Fibroblast of lung (primary cell): ENCODE measurements at regions not wholly inside any gene's neighbourhood (a gene's known extent, or its start where the extent isn't known, plus 50 kb on each side); places are given as distances from the start of the nearest gene placed in this dataset.
A peak's percentile ranks its signal among the peaks of the same experiment; 100 is the strongest.

Experiments used
- DNase-seq, 2 donors: peaks; one replicate each; pipeline versions ENCODE4 v3.0.0 to v3.0.0-alpha.2; 2010; ENCODE audit warnings: low read depth in 2 of 2
- H2AFZ ChIP-seq: 2 replicates; pipeline ENCODE4 v1.5.1; 2012; ENCODE audit warnings: low read length, control low read depth, inconsistent platforms
- H3K27ac ChIP-seq: 2 replicates; pipeline ENCODE4 v1.5.1; 2011; ENCODE audit warnings: low read length, control low read depth; ENCODE audit not compliant: insufficient read depth
- H3K27me3 ChIP-seq: 2 replicates; pipeline ENCODE4 v1.5.1; 2011; ENCODE audit warnings: mild to moderate bottlenecking, low read length; ENCODE audit not compliant: control insufficient read depth, insufficient read depth
- H3K36me3 ChIP-seq: 2 replicates; pipeline ENCODE4 v1.5.1; 2011; ENCODE audit warnings: low read length; ENCODE audit not compliant: control insufficient read depth, insufficient read depth
- H3K4me1 ChIP-seq: 2 replicates; pipeline ENCODE4 v1.5.1; 2011; ENCODE audit warnings: low read length; ENCODE audit not compliant: control insufficient read depth, insufficient read depth; ENCODE audit errors: extremely low read depth
- H3K4me2 ChIP-seq: 2 replicates; pipeline ENCODE4 v1.5.1; 2011; ENCODE audit warnings: low read length, control low read depth; ENCODE audit not compliant: insufficient read depth; ENCODE audit errors: extremely low read depth
- H3K4me3 ChIP-seq, 4 experiments: fragments of 200-600 bp in 1 of 4; sonication (generic) in 1 of 4; replicated peaks in 1 of 4; 2 replicates each; pipeline ENCODE4 v1.5.1; 2011 to 2016; ENCODE audit warnings: low read length in 4 of 4, low read depth in 3 of 4, mild to moderate bottlenecking in 3 of 4, control low read depth in 2 of 4, inconsistent platforms in 1 of 4, mixed read lengths in 1 of 4; ENCODE audit not compliant: insufficient read depth in 1 of 4; ENCODE audit errors: control extremely low read depth in 1 of 4
- H3K79me2 ChIP-seq: 2 replicates; pipeline ENCODE4 v1.5.1; 2012; ENCODE audit warnings: mild to moderate bottlenecking, low read length, inconsistent platforms; ENCODE audit not compliant: control insufficient read depth, insufficient read depth
- H3K9ac ChIP-seq: 2 replicates; pipeline ENCODE4 v1.5.1; 2011; ENCODE audit warnings: mild to moderate bottlenecking, low read length, control low read depth; ENCODE audit not compliant: insufficient read depth
- H3K9me3 ChIP-seq: 2 replicates; pipeline ENCODE4 v1.5.1; 2012; ENCODE audit warnings: low read depth, low read length; ENCODE audit not compliant: control insufficient read depth, insufficient read depth
- H4K20me1 ChIP-seq: 2 replicates; pipeline ENCODE4 v1.5.1; 2011; ENCODE audit warnings: low read length; ENCODE audit not compliant: control insufficient read depth, insufficient read depth; ENCODE audit errors: extremely low read depth
- EZH2 ChIP-seq: IDR thresholded peaks from 2 replicates; pipeline ENCODE4 v1.5.1; 2012; ENCODE audit warnings: low read length, control low read depth, mild to moderate bottlenecking; ENCODE audit errors: missing control alignments
- TF ChIP-seq, protein P1 (sequence below), 2 donors: IDR thresholded peaks in 1 of 2; conservative IDR thresholded peaks in 1 of 2; 1 replicate in 1 of 2; 2 replicates in 1 of 2; pipeline ENCODE4 v1.5.1; 2011 to 2012; ENCODE audit warnings: low read length in 2 of 2, control low read depth in 1 of 2, inconsistent platforms in 1 of 2, low read depth in 1 of 2, mild to moderate bottlenecking in 1 of 2

DNA sequence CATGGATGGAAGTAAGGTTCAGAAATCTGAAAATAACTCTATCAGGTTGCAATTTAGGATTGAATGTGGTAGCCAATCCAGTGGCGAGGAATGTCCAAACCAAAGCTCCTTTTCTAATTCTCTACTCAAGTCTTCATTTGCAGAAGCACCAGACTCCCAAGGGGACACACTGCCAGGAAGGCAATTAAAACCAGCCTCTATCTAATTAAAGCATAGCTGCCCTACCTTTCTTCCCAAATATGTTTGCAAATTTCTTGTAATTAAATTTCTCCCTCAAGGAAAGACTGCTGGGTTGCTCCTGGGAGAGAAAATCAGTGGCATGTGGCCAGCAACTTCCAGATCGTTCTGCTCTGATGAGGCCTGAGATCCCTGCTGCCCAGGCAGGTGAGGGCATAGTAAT lies 153.4 kb upstream of the MCTP2 start:
- TF ChIP-seq, protein P1, sequence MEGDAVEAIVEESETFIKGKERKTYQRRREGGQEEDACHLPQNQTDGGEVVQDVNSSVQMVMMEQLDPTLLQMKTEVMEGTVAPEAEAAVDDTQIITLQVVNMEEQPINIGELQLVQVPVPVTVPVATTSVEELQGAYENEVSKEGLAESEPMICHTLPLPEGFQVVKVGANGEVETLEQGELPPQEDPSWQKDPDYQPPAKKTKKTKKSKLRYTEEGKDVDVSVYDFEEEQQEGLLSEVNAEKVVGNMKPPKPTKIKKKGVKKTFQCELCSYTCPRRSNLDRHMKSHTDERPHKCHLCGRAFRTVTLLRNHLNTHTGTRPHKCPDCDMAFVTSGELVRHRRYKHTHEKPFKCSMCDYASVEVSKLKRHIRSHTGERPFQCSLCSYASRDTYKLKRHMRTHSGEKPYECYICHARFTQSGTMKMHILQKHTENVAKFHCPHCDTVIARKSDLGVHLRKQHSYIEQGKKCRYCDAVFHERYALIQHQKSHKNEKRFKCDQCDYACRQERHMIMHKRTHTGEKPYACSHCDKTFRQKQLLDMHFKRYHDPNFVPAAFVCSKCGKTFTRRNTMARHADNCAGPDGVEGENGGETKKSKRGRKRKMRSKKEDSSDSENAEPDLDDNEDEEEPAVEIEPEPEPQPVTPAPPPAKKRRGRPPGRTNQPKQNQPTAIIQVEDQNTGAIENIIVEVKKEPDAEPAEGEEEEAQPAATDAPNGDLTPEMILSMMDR (conservative IDR thresholded peaks at IDR 0.05 in 1 of 2, IDR thresholded peaks at IDR 0.05 in 1 of 2; ENCODE audit: low read depth in 1 of 2, low read length in 2 of 2): no peak
- no peak for TF ChIP-seq EZH2
- H3K4me3 ChIP-seq: no peak overlapping the region
- no peaks in the 10 kb centered on the region for H3K27me3 ChIP-seq

DNA sequence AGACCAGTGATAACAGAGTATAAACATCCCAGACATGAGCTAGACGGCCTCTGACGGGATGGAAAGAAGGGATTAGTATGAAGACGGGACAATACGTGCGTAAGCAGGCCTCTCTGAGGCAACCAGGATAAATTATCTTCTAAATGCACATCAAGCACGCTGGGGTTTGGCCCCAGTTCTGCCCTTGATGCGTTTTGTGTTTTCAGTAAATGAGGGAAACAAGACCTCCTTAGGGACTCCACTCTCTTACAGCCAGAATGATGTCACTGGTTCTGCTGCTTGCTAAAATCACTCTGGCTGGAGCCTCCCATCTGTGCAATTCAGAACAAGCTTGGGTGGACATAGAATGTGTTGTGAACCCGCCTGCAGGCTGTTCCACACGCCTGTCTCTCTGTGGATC lies 156.0 kb upstream of the MCTP2 start:
- Histone ChIP-seq H3K4me1 (no peaks in the 10 kb centered on the region), H3K79me2 (no peaks in the 10 kb centered on the region), H2AFZ (no peak overlapping the region), H3K36me3 (no peaks in the 10 kb centered on the region), H3K9ac (no peak overlapping the region), H3K4me3 (no peak overlapping the region), H3K27ac (no peak overlapping the region), H3K9me3 (no peaks in the 10 kb centered on the region), H3K4me2 (no peak overlapping the region), H3K27me3 (no peaks in the 10 kb centered on the region), H4K20me1 (no peaks in the 10 kb centered on the region)
- peak; percentile 29 to 47 for DNase-seq
- no peak for TF ChIP-seq EZH2
- TF ChIP-seq, protein P1 (conservative IDR thresholded peaks at IDR 0.05 in 1 of 2, IDR thresholded peaks at IDR 0.05 in 1 of 2; ENCODE audit: low read depth in 1 of 2, low read length in 2 of 2): no peak

More for the DNA sequence above, 153.4 kb upstream of the MCTP2 start:
- H2AFZ ChIP-seq: no peak overlapping the region
- no peaks in the 10 kb centered on the region for H3K9me3 ChIP-seq
- H3K36me3 ChIP-seq: no peaks in the 10 kb centered on the region
- H3K4me1 ChIP-seq: no peaks in the 10 kb centered on the region
- no peaks in the 10 kb centered on the region for H4K20me1 ChIP-seq
- no peaks in the 10 kb centered on the region for H3K79me2 ChIP-seq
- H3K27ac ChIP-seq: no peak overlapping the region
- no peak overlapping the region for H3K9ac ChIP-seq
- no peak overlapping the region for H3K4me2 ChIP-seq
- DNase-seq: no peak

DNA sequence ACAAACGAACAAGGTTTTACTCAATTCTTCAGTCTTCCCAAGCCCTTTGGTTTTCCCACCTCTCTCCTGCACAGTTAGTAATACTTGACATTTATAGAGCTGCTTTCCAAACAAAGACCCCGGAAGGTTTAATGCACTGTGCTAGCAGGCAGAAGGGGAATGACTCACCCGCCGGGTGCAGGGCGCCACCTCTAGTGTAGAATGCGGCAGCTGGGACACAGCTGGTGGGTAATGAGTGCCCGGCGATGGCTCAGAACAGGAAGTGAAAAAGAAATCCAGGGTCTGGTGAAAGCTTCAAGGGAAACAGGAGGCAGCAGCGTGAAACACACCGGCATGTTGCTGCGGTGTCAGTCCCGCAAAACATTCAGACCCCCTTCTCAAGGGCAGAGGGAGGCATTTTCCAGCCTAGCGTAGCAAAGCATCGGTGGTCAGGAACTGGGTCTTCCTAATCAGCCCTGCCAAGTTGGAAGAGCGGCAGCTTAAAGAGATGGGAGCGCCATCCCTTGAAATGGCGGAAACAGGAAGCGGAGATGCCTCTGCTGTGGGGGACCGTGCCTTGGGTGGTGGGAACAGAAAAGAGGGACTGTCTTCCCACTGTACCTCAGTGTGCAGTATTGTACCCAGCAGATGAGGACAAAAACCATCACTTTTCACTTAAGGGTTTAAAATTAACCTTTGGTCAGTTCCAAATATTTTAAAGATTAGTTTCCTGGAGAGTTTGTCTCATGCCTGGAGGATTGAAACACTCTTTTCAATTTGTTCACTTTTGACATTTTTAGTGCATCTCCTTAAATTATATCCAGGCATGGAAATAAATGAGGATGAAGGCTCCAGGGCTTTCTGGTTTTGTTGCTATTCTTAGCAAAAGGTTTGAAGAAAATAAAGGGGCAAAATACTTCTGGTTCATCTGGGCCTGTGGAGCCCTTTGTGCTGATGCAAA lies 160.7 kb upstream of the MCTP2 start:
- TF ChIP-seq, protein P1 (conservative IDR thresholded peaks at IDR 0.05 in 1 of 2, IDR thresholded peaks at IDR 0.05 in 1 of 2; ENCODE audit: low read depth in 1 of 2, low read length in 2 of 2): no peak
- H4K20me1 ChIP-seq: no peaks in the 10 kb centered on the region
- no peaks in the 10 kb centered on the region for H3K36me3 ChIP-seq
- H3K9me3 ChIP-seq: no peaks in the 10 kb centered on the region
- peak; percentile 28 to 70 for DNase-seq
- no peak overlapping the region for H3K4me2 ChIP-seq
- no peak overlapping the region for H3K9ac ChIP-seq
- no peaks in the 10 kb centered on the region for H3K79me2 ChIP-seq
- no peak overlapping the region for H3K27ac ChIP-seq
- H3K4me1 ChIP-seq: no peaks in the 10 kb centered on the region
- no peaks in the 10 kb centered on the region for H3K27me3 ChIP-seq
- H3K4me3 ChIP-seq: no peak overlapping the region
- no peak overlapping the region for H2AFZ ChIP-seq
